CD4-positive, CD25-positive, alpha-beta regulatory T cell (primary cell): ENCODE measurements at regions not wholly inside any gene's neighbourhood (a gene's known extent, or its start where the extent isn't known, plus 50 kb on each side); places are given as distances from the start of the nearest gene placed in this dataset.
"Not testable (repeated sequence)": the region's sequence is repeated elsewhere in the genome, so short reads cannot be mapped to it uniquely, and the experiment has no call there.

Experiments
- ATAC-seq, 2 donors: fragments of 150-1000 bp; cut with Tn5 transposase; one replicate each; pipeline ENCODE4 v1.10.0; 2021; ENCODE audit warnings: low read depth in 2 of 2, moderate number of reproducible peaks in 2 of 2, moderate library complexity in 1 of 2
- DNase-seq, 3 donors: peaks; one replicate each; pipeline versions ENCODE4 v3.0.0 to v3.0.0-alpha.2; 2012 to 2022; ENCODE audit warnings: mixed read lengths in 1 of 3
- H3K27ac ChIP-seq: one replicate; pipeline ENCODE4 v1.7.0; 2013; ENCODE audit warnings: mild to moderate bottlenecking, low read length; ENCODE audit not compliant: insufficient read depth, poor library complexity, severe bottlenecking
- H3K27me3 ChIP-seq: one replicate; pipeline ENCODE4 v1.7.0; 2013; ENCODE audit warnings: low read length; ENCODE audit not compliant: control insufficient read depth, insufficient read depth
- H3K36me3 ChIP-seq: one replicate; pipeline ENCODE4 v1.7.0; 2013; ENCODE audit warnings: mild to moderate bottlenecking, low read length, moderate library complexity; ENCODE audit not compliant: control insufficient read depth, insufficient read depth
- H3K4me1 ChIP-seq: 2 replicates; pipeline ENCODE4 v1.7.0; 2013; ENCODE audit warnings: mild to moderate bottlenecking, low read length; ENCODE audit not compliant: insufficient read depth, control insufficient read depth, poor library complexity, severe bottlenecking
- H3K4me3 ChIP-seq: one replicate; pipeline ENCODE4 v1.7.0; 2013; ENCODE audit warnings: low read depth, mild to moderate bottlenecking, low read length, moderate library complexity
- H3K9me3 ChIP-seq, 2 experiments: 1 replicate in 1 of 2; 2 replicates in 1 of 2; pipeline ENCODE4 v1.7.0; 2013; ENCODE audit warnings: low read length in 2 of 2, mild to moderate bottlenecking in 1 of 2, moderate library complexity in 1 of 2; ENCODE audit not compliant: control insufficient read depth in 2 of 2
- H3K27ac Mint-ChIP-seq, 3 donors: one replicate each; pipeline ENCODE4 v1.8.0; 2020 to 2022; ENCODE audit warnings: mild to moderate bottlenecking in 3 of 3, mixed read lengths in 3 of 3, moderate library complexity in 2 of 3
- H3K27me3 Mint-ChIP-seq: one replicate; pipeline ENCODE4 v1.8.0; 2022; ENCODE audit warnings: mild to moderate bottlenecking, mixed read lengths
- H3K36me3 Mint-ChIP-seq: one replicate; pipeline ENCODE4 v1.8.0; 2020; ENCODE audit warnings: mixed read lengths
- H3K4me1 Mint-ChIP-seq, 4 donors: one replicate each; pipeline ENCODE4 v1.8.0; 2020 to 2022; ENCODE audit warnings: mixed read lengths in 4 of 4, mild to moderate bottlenecking in 1 of 4
- H3K4me3 Mint-ChIP-seq, 4 donors: one replicate each; pipeline ENCODE4 v1.8.0; 2020 to 2022; ENCODE audit warnings: mild to moderate bottlenecking in 4 of 4, mixed read lengths in 4 of 4, moderate library complexity in 3 of 4
- H3K9me3 Mint-ChIP-seq, 7 donors: one replicate each; pipeline ENCODE4 v1.8.0; 2020 to 2022; ENCODE audit warnings: mixed read lengths in 7 of 7, mild to moderate bottlenecking in 3 of 7, moderate library complexity in 2 of 7

DNA sequence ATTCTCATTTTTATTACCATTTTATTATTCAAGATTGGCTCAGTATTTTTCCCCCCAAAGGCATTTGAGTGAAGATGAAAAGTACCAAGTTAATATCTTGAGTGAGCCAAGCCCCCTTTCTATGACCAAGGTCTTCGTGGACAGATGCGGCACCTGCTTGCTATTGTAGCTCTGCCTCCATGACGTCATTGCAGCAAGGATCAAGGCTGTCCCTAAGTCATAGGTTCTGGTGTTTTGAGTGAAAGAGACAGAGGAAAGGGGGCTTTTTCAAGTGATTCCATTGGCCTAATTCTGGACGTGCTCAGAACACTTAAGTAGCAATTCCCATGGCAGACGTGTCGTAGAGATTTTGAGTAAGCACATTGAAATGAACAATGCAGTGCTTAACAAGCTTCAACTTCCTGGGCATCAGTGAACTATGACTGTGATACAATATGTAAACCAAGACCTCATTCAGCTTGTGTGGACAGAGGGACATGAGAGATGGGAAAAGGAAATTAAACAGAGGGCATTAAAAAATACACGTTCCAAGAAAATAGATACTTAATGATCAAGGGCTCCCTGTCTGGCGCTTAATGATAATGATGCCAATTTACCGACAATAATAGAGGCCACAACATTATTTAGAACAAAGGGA, 248.7 kb upstream of the NPVF start:
- Histone ChIP-seq H3K4me3 (no peak overlapping the region), H3K9me3 (no peaks in the 10 kb centered on the region), H3K4me1 (no peaks in the 10 kb centered on the region), H3K27ac (no peak overlapping the region), H3K27me3 (no peaks in the 10 kb centered on the region), H3K36me3 (no peaks in the 10 kb centered on the region)
- DNase-seq (no peak), ATAC-seq (no peak)
- Mint-ChIP-seq H3K36me3 (no peaks in the 10 kb centered on the region), H3K4me1 (no peaks in the 10 kb centered on the region), H3K27me3 (peaks cover 5% of the 10 kb centered on the region), H3K9me3 (peaks cover 0 to 2% (median 0%) of the 10 kb centered on the region in 7 donors), H3K4me3 (no peak overlapping the region), H3K27ac (no peak overlapping the region)

DNA sequence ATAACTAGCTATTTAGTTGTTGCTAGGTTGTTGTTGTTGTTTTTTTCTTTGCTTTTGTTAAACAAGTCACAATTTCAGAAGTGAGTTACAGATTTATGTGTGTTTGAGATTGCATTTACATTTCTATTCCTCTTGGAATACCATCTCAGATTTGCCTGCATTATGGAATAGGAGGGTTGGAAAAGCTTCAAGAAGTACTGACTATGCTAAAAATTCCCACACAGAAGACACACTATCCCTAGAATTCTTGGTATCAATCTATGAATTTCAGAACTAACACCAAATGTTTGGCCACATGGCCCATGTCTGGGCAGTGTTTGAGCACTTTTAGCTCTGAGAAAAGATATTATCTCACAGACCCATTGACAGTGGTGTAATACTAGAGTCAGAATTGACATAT, 249.9 kb upstream of the NPVF start:
- H3K36me3 ChIP-seq, ATAC-seq, H3K27ac ChIP-seq, H3K27ac Mint-ChIP-seq, H3K27me3 ChIP-seq, H3K4me3 Mint-ChIP-seq, H3K36me3 Mint-ChIP-seq, H3K4me1 Mint-ChIP-seq, H3K9me3 Mint-ChIP-seq, DNase-seq, H3K4me3 ChIP-seq, H3K9me3 ChIP-seq, H3K4me1 ChIP-seq, H3K27me3 Mint-ChIP-seq: not testable (repeated sequence)

DNA sequence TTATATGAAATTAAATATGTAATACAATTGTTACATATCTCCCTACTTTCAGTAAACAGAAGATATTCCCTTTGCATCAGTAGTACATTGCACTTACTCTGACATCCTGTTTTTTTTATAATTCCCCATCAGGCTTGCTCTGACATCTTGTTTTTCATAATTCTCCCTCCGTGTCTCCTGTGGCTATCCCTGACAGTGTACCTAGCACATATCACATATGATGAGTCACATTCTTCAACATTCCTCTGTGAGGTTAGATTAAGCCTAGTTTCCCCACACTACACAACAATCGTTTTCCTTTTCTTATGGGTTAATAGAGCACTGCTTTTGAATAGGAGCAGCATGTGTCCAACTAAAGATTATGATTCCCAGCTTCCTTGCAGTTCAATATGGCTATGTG, 250.6 kb upstream of the NPVF start:
- Mint-ChIP-seq H3K36me3 (no peaks in the 10 kb centered on the region), H3K4me3 (no peak overlapping the region), H3K27ac (no peak overlapping the region), H3K4me1 (no peaks in the 10 kb centered on the region), H3K27me3 (peaks cover 10% of the 10 kb centered on the region), H3K9me3 (peaks cover 0 to 2% (median 0%) of the 10 kb centered on the region in 7 donors)
- H3K9me3 ChIP-seq, result no peaks in the 10 kb centered on the region
- DNase-seq (no peak), ATAC-seq (no peak)
- H3K27ac ChIP-seq, result no peak overlapping the region
- no peaks in the 10 kb centered on the region for H3K27me3 ChIP-seq
- no peak overlapping the region for H3K4me3 ChIP-seq
- no peaks in the 10 kb centered on the region for H3K36me3 ChIP-seq
- H3K4me1 ChIP-seq, result no peaks in the 10 kb centered on the region

DNA sequence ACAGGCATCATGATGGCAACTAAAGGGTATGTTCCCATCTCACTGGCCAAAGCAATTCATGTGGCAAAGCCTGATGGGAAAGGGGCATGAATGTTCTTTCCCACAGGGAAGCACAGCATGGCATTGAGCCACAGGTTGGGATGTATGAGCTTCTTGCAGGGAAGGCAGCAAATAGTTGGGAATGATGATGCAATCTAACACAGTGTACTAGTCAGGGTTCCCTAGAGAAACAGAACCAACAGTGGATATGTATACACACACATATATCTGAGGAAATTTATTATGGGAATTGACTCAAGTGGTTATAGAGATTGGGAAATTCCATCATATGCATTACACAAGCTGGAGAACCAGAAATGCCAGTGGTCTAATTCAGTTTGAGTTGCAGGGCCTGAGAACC, 253.6 kb upstream of the NPVF start:
- no peaks in the 10 kb centered on the region for H3K4me1 ChIP-seq
- no peak overlapping the region for H3K4me3 ChIP-seq
- no peaks in the 10 kb centered on the region for H3K9me3 ChIP-seq
- peaks cover 15% of the 10 kb centered on the region for H3K27me3 Mint-ChIP-seq
- H3K4me1 Mint-ChIP-seq, result no peaks in the 10 kb centered on the region
- no peaks in the 10 kb centered on the region for H3K36me3 Mint-ChIP-seq
- no peak overlapping the region for H3K27ac ChIP-seq
- H3K4me3 Mint-ChIP-seq, result no peak overlapping the region
- H3K27me3 ChIP-seq, result no peaks in the 10 kb centered on the region
- peaks cover 0 to 3% (median 0%) of the 10 kb centered on the region in 7 donors for H3K9me3 Mint-ChIP-seq
- H3K36me3 ChIP-seq, result no peaks in the 10 kb centered on the region
- DNase-seq, result no peak
- no peak overlapping the region for H3K27ac Mint-ChIP-seq
- ATAC-seq, result no peak

DNA sequence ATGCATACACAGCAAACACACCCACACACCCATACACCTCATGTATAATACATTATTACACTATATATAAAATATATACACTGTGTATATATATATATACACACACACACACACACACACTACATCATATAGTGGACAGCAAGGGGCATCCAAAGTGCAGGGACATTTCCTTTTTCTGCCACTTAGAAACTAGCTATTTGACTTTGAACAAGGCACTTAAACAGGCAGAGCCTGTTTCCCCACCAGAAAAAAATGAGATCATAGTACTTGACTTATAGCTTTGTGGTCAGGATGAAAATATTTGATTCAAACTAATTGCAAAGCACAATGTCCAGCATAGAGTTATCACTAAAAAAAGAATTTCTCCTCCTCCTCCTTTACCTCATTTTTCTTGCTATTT, 254.3 kb upstream of the NPVF start:
- H3K36me3 Mint-ChIP-seq, result no peaks in the 10 kb centered on the region
- peaks cover 0 to 4% (median 0%) of the 10 kb centered on the region in 7 donors for H3K9me3 Mint-ChIP-seq

DNA sequence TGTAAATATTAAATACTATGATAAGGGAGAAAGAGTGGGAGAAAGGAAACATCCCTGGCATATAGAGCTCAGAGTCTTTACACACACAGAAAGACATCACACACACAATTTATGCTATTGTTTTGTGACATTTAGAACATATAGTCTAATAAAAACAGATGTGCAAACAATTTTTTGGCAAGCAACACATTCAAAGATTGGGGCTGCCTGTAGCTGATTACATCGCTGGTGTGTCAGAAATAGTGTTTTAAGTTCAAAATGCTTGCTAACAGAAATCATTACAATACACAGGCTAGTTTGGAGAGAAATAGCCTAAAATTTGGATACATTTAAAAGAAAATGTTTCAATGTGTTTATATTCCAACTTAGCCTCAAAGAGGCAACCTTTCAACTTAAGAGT, 256.7 kb upstream of the NPVF start:
- H3K4me1 Mint-ChIP-seq, result no peaks in the 10 kb centered on the region
- Histone ChIP-seq H3K4me1 (no peaks in the 10 kb centered on the region), H3K36me3 (no peaks in the 10 kb centered on the region), H3K27me3 (peaks cover 4% of the 10 kb centered on the region), H3K9me3 (no peaks in the 10 kb centered on the region), H3K4me3 (no peak overlapping the region), H3K27ac (no peak overlapping the region)
- no peak for DNase-seq
- H3K36me3 Mint-ChIP-seq, result no peaks in the 10 kb centered on the region
- peaks cover 15% of the 10 kb centered on the region for H3K27me3 Mint-ChIP-seq
- no peak overlapping the region for H3K27ac Mint-ChIP-seq
- no peak for ATAC-seq
- no peak overlapping the region for H3K4me3 Mint-ChIP-seq
- H3K9me3 Mint-ChIP-seq, result peaks cover 0 to 5% (median 0%) of the 10 kb centered on the region in 7 donors

More for the DNA sequence above, 254.3 kb upstream of the NPVF start:
- Mint-ChIP-seq H3K27me3 (peaks cover 15% of the 10 kb centered on the region), H3K4me1 (no peaks in the 10 kb centered on the region), H3K27ac (no peak overlapping the region), H3K4me3 (no peak overlapping the region)
- H3K27ac ChIP-seq, result no peak overlapping the region
- no peak overlapping the region for H3K4me3 ChIP-seq
- ATAC-seq, result no peak
- DNase-seq, result no peak
- no peaks in the 10 kb centered on the region for H3K27me3 ChIP-seq
- H3K36me3 ChIP-seq, result no peaks in the 10 kb centered on the region
- H3K4me1 ChIP-seq, result no peaks in the 10 kb centered on the region
- H3K9me3 ChIP-seq, result no peaks in the 10 kb centered on the region

DNA sequence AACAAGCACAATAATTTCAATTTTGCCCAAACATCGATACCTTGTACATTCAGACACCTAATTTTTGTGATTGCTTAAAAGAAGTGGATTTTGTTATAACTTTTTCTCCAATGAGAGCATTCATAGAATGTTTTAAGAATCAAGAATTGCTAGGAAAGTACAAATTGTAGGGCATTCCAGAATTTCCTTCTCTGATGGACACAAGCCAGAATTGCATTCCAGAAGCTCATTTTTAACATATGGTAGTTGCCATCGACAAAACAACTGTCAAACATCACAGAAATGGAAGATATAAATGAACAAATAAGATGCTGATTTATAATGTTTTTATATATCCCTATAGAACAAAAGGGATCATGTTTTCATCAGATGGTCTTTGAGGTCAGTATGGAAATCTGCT, 258.4 kb upstream of the NPVF start:
- H3K36me3 Mint-ChIP-seq, result no peaks in the 10 kb centered on the region
- Histone ChIP-seq H3K9me3 (no peaks in the 10 kb centered on the region), H3K27ac (no peak overlapping the region), H3K4me1 (no peaks in the 10 kb centered on the region), H3K4me3 (no peak overlapping the region), H3K36me3 (no peaks in the 10 kb centered on the region), H3K27me3 (peaks cover 4% of the 10 kb centered on the region)
- H3K27me3 Mint-ChIP-seq, result peaks cover 21% of the 10 kb centered on the region
- DNase-seq (no peak), ATAC-seq (no peak)
- no peak overlapping the region for H3K27ac Mint-ChIP-seq
- H3K4me3 Mint-ChIP-seq, result no peak overlapping the region
- no peaks in the 10 kb centered on the region for H3K4me1 Mint-ChIP-seq
- H3K9me3 Mint-ChIP-seq, result peaks cover 0 to 5% (median 0%) of the 10 kb centered on the region in 7 donors

DNA sequence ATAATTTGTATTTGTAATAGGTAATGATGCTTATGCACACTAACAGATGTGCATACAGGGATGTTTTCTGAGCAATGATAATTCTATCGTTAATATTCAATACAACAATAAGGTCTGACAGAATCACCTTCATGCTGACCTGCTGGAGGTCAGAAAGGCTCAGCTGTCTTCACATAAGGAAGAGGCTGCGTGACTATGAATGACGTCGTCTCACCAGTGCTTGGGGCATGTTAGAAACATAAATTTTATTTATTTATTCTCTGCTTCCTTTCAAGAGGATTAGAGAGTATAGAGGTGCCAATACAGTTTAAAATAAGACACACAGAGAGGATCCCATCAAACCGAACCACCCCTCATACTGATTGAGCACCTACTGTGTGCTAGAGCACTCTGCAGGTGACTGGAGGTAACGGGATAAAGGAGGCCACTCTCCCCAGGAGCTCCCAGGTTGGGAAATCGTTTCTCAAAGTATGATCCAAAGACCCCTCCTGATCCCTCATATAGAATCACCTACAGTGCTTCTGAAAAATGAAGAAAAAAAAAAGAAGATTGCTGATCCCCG, 265.6 kb upstream of the NPVF start:
- no peaks in the 10 kb centered on the region for H3K36me3 ChIP-seq
- Mint-ChIP-seq H3K27ac (peak overlapping the region in 1 of 3 donors; percentile 31), H3K36me3 (no peaks in the 10 kb centered on the region), H3K4me1 (peaks cover 0 to 9% (median 8%) of the 10 kb centered on the region in 4 donors), H3K4me3 (no peak overlapping the region), H3K27me3 (peaks cover 6% of the 10 kb centered on the region), H3K9me3 (peaks cover 0 to 1% (median 0%) of the 10 kb centered on the region in 7 donors)
- H3K27ac ChIP-seq, result no peak overlapping the region
- H3K4me1 ChIP-seq, result peaks cover 6% of the 10 kb centered on the region
- H3K9me3 ChIP-seq, result no peaks in the 10 kb centered on the region
- H3K27me3 ChIP-seq, result no peaks in the 10 kb centered on the region
- ATAC-seq (no peak), DNase-seq (no peak)
- H3K4me3 ChIP-seq, result no peak overlapping the region
